ENCODE measurements at regions not wholly inside any gene's neighbourhood (a gene's known extent, or its start where the extent isn't known, plus 50 kb on each side); places are given as distances from the start of the nearest gene placed in this dataset.

DNA sequence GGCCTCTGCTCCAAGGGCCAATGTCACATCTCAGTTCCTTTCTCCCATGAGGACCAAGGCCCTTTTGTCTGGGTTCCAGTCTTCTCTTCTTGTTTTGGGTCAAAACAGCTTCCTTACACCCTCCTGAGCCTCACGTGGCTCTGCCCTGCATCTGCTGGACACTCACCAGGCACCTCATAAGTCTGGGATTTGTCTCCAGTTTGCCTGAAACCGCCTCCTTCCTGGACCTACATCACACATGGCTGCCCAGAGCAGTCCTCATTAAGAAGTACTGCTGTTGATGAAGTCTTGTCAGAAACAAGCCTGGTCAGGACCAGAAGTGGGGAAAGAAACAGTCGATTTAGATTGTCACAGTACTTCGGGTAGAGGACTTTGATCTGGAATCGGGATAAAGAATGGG, 173.4 kb upstream of the BMPER start:
- TF ChIP-seq, protein P1, sequence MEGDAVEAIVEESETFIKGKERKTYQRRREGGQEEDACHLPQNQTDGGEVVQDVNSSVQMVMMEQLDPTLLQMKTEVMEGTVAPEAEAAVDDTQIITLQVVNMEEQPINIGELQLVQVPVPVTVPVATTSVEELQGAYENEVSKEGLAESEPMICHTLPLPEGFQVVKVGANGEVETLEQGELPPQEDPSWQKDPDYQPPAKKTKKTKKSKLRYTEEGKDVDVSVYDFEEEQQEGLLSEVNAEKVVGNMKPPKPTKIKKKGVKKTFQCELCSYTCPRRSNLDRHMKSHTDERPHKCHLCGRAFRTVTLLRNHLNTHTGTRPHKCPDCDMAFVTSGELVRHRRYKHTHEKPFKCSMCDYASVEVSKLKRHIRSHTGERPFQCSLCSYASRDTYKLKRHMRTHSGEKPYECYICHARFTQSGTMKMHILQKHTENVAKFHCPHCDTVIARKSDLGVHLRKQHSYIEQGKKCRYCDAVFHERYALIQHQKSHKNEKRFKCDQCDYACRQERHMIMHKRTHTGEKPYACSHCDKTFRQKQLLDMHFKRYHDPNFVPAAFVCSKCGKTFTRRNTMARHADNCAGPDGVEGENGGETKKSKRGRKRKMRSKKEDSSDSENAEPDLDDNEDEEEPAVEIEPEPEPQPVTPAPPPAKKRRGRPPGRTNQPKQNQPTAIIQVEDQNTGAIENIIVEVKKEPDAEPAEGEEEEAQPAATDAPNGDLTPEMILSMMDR (IDR thresholded peaks at IDR 0.05): no peak
- no peak for TF ChIP-seq EZH2 (IDR thresholded peaks at IDR 0.05; ENCODE audit: borderline replicate concordance, insufficient read depth, low read depth, low read length, poor library complexity, severe bottlenecking)
